ENCODE measurements at regions not wholly inside any gene's neighbourhood (a gene's known extent, or its start where the extent isn't known, plus 50 kb on each side); places are given as distances from the start of the nearest gene placed in this dataset.

GRCh38 chr9:120291050-120291449 is 288.9 kb downstream of the CDK5RAP2 start:
- no peak for DNase-seq

- no peak for DNase-seq
Measured at GRCh38 chr9:120289990-120290975, 289.7 kb downstream of the CDK5RAP2 start.

DNA sequence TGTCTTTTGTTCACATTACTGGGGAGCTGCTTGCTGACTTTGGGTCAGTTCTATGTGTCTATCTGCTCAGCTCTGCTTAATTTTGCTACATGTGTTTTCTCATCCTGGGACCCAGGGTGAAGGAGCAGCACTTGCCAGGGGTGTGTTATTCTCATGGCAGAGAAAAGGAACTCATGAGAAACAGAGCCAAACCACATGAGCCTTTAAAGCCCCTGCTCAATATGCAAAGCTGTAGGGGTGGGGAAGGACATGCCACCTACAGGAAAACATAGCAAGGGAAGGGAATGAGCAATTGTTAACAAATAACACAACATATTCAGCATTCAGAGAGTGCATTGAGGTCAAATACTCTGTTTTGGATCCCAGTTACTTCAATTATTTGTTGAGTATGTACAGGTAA is 290.9 kb downstream of the CDK5RAP2 start:
- DNase-seq, result no peak

DNA sequence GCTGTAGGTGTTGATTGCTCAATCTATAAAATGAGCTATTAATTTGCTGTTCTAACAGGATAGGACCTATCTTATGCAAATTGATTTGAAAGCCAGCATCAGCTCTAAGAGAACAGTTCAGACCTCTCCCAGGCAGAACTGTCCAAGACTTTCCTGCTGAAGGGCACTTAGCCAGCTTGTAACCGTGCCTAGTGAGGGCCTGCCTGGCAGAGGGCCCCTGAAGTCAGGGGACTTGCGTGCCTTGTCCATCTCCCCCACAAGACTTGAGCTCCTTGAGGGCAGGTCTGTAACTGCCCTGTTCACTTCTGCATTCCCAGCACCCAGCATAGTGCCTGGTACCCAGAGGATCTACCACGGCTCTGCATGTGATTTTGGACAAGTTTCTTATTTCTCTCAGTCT is 293.4 kb downstream of the CDK5RAP2 start:
- no peak for DNase-seq

DNA sequence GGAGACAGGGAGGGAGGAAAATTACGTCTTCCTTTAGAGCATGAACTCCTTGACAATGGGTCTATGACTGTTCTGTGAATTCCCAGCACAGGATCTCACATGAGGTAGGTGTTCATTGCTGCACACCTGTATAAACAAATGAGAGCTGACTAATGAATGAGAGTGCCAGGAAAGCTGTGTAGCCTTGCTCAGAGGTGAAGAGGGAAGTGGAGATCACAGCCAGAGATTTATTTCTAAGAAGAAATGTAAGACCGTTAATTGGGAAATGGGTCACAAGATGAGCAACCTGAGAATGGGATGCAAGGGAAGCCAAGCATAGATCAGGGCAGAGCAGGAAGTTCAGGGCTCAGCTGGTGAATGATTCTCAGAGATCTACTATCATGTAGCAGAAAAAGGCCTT is 295.1 kb downstream of the CDK5RAP2 start:
- DNase-seq, result no peak

- no peak for DNase-seq
Measured at GRCh38 chr9:120281665-120282064, 298.3 kb downstream of the CDK5RAP2 start.

- no peak for DNase-seq
Measured at GRCh38 chr9:120267929-120268328, 312.0 kb downstream of the CDK5RAP2 start.

GRCh38 chr9:120265791-120266190 is 314.2 kb downstream of the CDK5RAP2 start:
- DNase-seq, result no peak

GRCh38 chr9:120264528-120264927 is 315.4 kb downstream of the CDK5RAP2 start:
- no peak for DNase-seq

DNA sequence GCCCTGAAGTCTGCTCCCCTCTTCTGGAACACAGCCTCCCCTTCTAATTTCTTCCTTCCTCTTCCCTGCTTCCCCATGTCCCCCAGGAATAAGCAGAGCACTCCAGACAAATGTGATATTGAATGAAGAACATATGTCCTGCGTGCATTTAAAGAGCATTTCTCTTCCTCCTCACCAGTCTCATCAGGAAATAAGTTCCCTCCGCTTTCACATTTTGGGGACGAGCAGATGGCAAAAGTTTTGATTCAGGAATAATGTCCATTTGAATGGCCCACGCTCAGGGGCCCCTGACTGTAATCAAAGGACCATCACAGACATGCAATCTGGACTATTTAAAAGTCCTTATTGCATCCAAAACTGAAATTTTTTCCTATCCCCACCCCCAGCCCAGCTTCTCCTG is 316.1 kb downstream of the CDK5RAP2 start:
- DNase-seq, result no peak

DNA sequence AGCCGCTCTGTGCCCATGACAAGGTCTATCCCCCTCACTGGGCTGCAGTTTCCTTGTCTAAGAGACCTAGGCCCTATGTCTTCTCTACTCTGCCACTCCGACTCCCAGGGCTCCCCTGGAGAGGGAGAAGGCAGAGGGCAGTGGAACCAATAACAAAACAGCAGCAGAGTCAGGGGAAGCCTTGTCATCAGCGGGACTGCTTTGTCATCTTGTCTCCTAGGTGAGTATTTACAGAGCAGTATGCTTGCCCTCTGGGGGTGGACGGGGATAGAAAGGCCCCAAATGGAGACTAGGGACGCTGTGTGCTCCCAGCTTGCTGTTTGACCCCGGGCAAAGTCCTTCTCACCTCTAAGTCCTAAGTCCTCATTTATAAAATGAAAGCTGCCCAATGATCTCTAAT is 318.5 kb downstream of the CDK5RAP2 start:
- no peak for DNase-seq

DNA sequence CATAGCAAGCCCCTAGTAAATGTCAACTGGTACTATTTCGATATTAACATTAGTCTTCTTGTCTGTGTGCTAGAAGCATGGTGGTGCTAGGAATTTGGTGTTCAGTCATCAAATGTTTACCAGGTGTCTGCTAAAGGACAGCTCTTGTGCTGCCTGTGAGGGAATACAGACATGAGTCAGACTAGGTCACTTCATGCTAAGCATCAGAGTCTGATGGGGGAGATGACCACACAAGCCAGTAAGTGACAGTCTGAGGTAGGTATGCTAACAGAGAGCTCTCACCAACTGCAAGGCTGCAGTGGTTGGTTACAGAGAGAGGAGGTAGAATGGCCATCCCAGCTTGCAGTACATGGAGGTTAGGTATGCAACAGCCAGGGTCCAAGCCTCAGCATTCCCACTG is 320.9 kb downstream of the CDK5RAP2 start:
- no peak for DNase-seq

- no peak for DNase-seq
Measured at GRCh38 chr9:120258096-120258495, 321.9 kb downstream of the CDK5RAP2 start.

- no peak for DNase-seq
Measured at GRCh38 chr9:120257483-120257882, 322.5 kb downstream of the CDK5RAP2 start.

DNA sequence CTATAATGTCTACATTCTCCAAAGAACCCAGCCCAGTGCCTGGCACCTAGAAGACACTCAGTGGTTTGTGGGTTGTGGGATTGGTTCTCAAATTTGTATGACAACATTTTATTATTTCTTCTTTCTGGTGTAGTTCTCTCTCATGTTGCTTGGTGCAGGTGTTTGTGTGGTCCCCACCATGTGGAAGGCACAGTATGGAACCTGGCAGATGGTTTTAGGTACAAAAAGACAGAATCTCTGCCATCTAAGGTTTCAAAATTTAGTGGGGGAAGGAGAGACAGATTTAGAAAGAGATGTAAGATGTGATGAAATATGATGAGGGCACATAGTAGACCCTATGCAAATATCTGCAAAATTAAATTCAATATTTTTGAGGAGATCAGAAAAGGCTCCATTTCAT is 323.8 kb downstream of the CDK5RAP2 start:
- no peak for DNase-seq

DNA sequence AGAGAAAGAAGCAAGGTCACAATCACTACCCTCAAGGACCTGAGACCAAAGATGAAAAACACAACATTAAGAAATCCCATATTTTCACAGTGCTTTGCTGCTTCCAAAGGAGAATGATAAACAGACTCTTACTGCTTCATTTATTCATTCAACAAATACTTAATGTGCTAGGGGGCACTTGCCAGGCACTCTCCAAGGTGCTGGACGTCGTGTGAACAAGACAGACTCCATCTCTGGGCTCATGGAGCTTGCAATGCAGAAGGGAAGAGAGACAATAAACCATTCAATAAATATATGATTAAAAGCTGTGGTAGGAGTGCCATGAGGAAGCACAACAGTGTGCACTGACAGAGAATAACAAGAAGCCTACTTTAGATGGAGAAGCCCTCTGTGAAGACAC is 327.7 kb downstream of the CDK5RAP2 start:
- DNase-seq, result no peak

GRCh38 chr9:120242116-120242811 is 337.7 kb downstream of the CDK5RAP2 start:
- DNase-seq, result no peak

DNA sequence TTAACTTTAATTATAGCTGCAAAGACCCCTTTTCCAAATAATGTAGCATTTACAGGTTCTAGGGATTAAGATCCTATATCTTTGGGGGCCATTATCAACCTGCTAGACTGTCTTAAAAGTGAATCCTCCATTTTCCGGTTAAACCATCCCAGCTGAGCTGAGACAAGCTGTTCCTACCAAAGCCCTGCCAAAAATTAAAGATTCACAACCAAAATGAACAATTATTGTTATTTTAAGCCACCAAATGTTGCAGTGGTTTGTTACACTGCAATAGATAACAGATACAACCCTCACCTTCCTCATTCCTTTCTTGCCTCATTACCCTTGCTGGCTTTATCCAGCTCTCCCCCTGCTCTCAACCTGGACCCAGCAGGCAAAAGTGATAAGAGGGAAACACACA is 343.4 kb downstream of the CDK5RAP2 start:
- DNase-seq, result no peak

- DNase-seq, result no peak
Measured at GRCh38 chr9:120235081-120235480, 344.9 kb downstream of the CDK5RAP2 start.

GRCh38 chr9:120230227-120230626 is 349.7 kb downstream of the CDK5RAP2 start:
- no peak for DNase-seq

DNA sequence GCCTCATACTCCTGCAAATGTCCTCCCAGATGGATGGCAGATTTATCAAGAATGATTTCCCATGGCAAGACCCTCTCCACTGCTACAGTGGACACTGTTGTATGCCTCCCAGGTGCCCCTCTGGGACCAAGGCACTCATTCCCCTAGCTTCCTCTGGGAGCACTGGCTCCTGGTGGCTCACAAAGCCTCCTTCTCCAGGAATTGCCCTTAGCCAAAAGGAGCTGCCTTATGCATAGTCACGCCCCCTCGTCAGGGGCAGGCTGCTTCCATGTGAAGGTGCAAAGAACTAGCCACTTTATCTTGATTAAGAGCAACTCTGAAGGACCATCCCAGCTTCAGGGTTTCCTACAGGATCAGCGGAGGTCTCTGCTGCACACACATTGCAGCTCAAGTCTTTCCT is 358.1 kb downstream of the CDK5RAP2 start:
- no peak for DNase-seq

- DNase-seq, result no peak
Measured at GRCh38 chr9:120214332-120214731, 365.6 kb downstream of the CDK5RAP2 start.

DNA sequence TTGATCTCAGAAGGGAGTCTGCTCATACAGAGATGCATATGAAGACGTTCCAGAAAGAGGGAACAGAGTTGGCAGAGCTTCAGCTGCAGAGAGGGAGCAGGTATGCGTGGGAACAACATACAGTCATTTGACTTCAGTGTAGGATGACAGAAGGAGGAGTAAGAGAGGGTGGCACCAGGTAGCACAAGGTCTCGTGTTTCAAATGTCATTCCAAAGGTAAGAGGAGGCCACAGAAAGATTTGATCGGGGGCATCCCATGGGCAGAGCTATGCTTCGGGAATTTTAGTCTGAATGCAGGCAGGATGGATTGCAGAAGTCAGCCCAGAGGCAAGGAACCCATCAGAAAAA is 367.1 kb downstream of the CDK5RAP2 start:
- no peak for DNase-seq

DNA sequence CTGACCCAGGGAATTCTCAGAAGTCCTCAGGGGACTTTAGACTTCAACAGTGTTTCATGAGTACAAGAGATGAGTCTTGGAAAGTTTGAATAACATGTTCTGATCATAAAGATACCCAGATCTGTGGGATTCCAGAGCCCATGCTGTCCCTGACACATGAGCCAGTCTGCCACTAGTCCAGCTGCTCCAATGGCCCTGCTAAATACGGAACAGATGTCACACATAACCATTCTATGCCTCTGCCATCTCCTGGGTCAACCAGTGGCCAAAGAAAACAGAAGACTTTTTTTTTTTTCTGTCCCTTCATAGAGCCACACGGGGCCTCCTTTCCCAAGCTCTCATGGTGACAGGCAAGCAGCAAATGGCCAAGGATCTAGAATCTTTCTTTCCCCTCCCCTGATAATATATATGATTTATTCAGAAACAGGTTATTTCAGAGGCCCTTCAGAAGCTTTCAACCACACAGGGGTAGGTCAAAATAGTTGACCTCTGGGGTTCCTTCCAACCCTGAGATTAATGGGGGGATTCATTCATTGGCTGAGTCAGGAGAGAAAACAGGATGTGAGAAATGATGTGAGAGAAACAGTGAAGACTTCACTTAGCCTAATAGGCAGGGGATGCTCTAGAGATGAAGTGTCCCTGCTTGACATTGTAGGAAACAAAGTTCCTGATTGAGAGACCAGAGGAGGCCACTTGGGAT is 367.7 kb downstream of the CDK5RAP2 start:
- no peak for DNase-seq
